ENCODE measurements at regions not wholly inside any gene's neighbourhood (a gene's known extent, or its start where the extent isn't known, plus 50 kb on each side); places are given as distances from the start of the nearest gene placed in this dataset.

GRCh38 chr12:42885677-42886076 lies 296.1 kb upstream of the PRICKLE1 start (continued):
- TF ChIP-seq POLR2A (IDR thresholded peaks at IDR 0.05; ENCODE audit: borderline replicate concordance, extremely low read depth, insufficient read depth, insufficient read length) = no peak
- no peak for TF ChIP-seq EZH2 (IDR thresholded peaks at IDR 0.05)
- no peak for TF ChIP-seq SP1 (IDR thresholded peaks at IDR 0.05; ENCODE audit: low read depth)
- no peak for TF ChIP-seq FOSL1 (IDR thresholded peaks at IDR 0.05; ENCODE audit: low read depth)
- TF ChIP-seq SRF (IDR thresholded peaks at IDR 0.05; ENCODE audit: low read depth) = no peak
- TF ChIP-seq CEBPB (IDR thresholded peaks at IDR 0.05; ENCODE audit: low read depth) = no peak
- no peak for TF ChIP-seq POLR2AphosphoS5 (IDR thresholded peaks at IDR 0.05; ENCODE audit: low read depth, low read length)
- TF ChIP-seq ATF3 (IDR thresholded peaks at IDR 0.05) = no peak
- TF ChIP-seq TCF7L2 (IDR thresholded peaks at IDR 0.05; ENCODE audit: borderline replicate concordance, extremely low read depth, insufficient read depth, insufficient read length) = no peak

- H3K9me2 ChIP-seq (ENCODE audit: insufficient read depth) = no peaks in the 10 kb centered on the region
- TF ChIP-seq TCF7L2 (IDR thresholded peaks at IDR 0.05; ENCODE audit: borderline replicate concordance, extremely low read depth, insufficient read depth, insufficient read length) (no peak), FOSL1 (IDR thresholded peaks at IDR 0.05; ENCODE audit: low read depth) (no peak), EZH2 (IDR thresholded peaks at IDR 0.05) (no peak), REST (IDR thresholded peaks at IDR 0.05; ENCODE audit: low read depth) (no peak), SIN3A (IDR thresholded peaks at IDR 0.05; ENCODE audit: low read depth) (no peak), YY1 (IDR thresholded peaks at IDR 0.05; ENCODE audit: extremely low read depth, insufficient replicate concordance, low read depth, low read length) (no peak), ATF3 (IDR thresholded peaks at IDR 0.05) (no peak), RAD21 (IDR thresholded peaks at IDR 0.05; ENCODE audit: low read depth) (no peak), JUND (IDR thresholded peaks at IDR 0.05) (no peak), POLR2AphosphoS5 (IDR thresholded peaks at IDR 0.05; ENCODE audit: low read depth, low read length) (no peak), EZH2phosphoT487 (IDR thresholded peaks at IDR 0.05; ENCODE audit: borderline replicate concordance) (no peak), ZNF274 (IDR thresholded peaks at IDR 0.05; ENCODE audit: low read depth, low read length) (no peak), CBX3 (IDR thresholded peaks at IDR 0.05; ENCODE audit: low read depth) (no peak)
- CTCF ChIA-PET = no interaction called here
- H3K4me1 ChIP-seq (ENCODE audit: control insufficient read depth in 1 of 2, insufficient read depth in 2 of 2, low read length in 2 of 2) = no peaks in the 10 kb centered on the region
- H3K36me3 ChIP-seq (ENCODE audit: control insufficient read depth in 1 of 2, insufficient read depth in 2 of 2, low read length in 2 of 2) = no peaks in the 10 kb centered on the region
- BruUV-seq (replicated peaks) = no TSS peak
- ATAC-seq (no peak), DNase-seq (ENCODE audit: low read depth, low spot score) (no peak)
- H3K27ac ChIP-seq (ENCODE audit: low read depth, low read length) = no peak overlapping the region
- no peak overlapping the region for H2AFZ ChIP-seq (ENCODE audit: low read depth, low read length, poor library complexity, severe bottlenecking)
- RAD21 ChIA-PET (ENCODE audit: low non-redundant PET in 1 of 2, low total read pairs in 2 of 2, uncharacterized antibody in 2 of 2, unreplicated experiment in 2 of 2) = no interaction called here
- intact Hi-C loops (cut with micrococcal nuclease) = no loop called here
- H3K4me3 ChIP-seq (replicated peaks in 1 of 2; ENCODE audit: low read depth in 1 of 2, low read length in 2 of 2) = no peak overlapping the region
- no peak overlapping the region for H3K4me2 ChIP-seq (ENCODE audit: low read length)
- no peaks in the 10 kb centered on the region for H3K9me3 ChIP-seq (ENCODE audit: control insufficient read depth in 1 of 2, insufficient read depth in 1 of 2, low read depth in 1 of 2, low read length in 2 of 2)
- no peaks in the 10 kb centered on the region for H4K20me1 ChIP-seq (ENCODE audit: insufficient read depth)
- H3K9ac ChIP-seq (ENCODE audit: low read length) = no peak overlapping the region
- H3K79me2 ChIP-seq (ENCODE audit: insufficient read depth, low read length) = no peaks in the 10 kb centered on the region
- POLR2A ChIA-PET = no interaction called here
- no peaks in the 10 kb centered on the region for H3K27me3 ChIP-seq (ENCODE audit: insufficient read depth, low read length)
These were observed 294.6 kb upstream of the PRICKLE1 start for GRCh38 chr12:42884116-42884515.
